NCI-H1694 treated with DMSO at 0.1 percent for 48 hours (cell line): ENCODE measurements at regions not wholly inside any gene's neighbourhood (a gene's known extent, or its start where the extent isn't known, plus 50 kb on each side); places are given as distances from the start of the nearest gene placed in this dataset.
"Not testable (repeated sequence)": the region's sequence is repeated elsewhere in the genome, so short reads cannot be mapped to it uniquely, and the experiment has no call there.

Experiments used
- DNase-seq: peaks from one replicate; lab custom pipeline; 2025; lab: John Stamatoyannopoulos, UW

GRCh38 chr3:154668187-154668586 lies 238.2 kb upstream of the GPR149 start:
- DNase-seq = no peak

DNA sequence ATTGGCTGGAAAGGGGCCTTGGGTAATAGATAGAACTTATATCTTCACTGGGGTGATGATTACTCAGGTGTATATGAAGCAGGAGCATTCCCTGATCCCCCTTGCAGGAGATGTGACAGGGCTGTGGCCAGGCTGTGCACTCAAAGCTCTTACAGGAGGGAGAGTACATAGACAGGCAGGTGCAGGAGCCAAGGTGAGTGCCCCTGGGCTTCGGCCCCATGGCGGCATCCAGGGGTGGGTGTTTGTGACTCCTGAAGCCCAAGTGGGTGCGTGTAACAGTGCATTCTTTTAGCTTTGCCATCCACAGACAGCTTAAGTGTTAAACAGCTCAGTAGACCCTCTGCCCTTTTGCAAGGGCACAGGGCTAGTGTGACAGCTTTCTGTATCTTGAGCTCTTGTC lies 236.6 kb upstream of the GPR149 start:
- DNase-seq = no peak

- no peak for DNase-seq
Measured at GRCh38 chr3:154664714-154665113, 234.7 kb upstream of the GPR149 start.

DNA sequence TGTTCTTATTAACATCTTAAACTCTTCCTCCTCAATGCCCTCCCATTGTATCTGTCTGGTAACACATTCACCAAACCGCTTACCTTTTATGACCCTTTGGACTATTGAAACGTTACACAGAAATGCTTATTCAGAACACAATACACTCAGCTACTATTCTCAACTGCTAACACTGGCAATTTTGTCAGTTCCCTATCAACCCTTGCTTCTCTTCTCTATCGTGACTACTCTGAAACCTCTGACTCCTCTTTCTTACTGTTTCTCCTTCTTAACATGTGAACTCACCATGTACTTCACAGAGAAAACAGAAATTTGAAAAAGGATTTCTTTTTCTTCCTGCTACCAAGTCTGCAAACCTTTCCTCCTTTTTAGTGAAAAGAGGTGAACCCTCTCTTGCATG lies 232.9 kb upstream of the GPR149 start:
- DNase-seq = no peak

DNA sequence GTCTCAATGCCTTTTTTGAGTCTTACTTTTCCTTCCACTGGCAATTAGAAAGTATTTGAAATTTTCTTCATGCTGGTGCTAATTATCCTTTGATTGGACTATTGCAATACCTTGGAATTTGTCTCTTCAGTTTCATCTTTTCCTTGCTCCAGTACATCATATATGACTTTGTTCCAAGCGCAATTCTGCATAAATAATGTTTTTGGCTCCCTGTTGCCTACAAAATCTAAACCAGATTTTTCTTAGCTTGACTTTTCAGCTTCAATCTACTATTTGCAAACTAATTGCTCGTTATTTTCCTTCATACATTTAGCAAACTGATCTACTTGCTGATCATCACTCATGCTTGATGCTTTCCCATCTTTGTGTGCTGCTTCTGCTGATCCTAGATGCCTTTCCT lies 230.8 kb upstream of the GPR149 start:
- DNase-seq = no peak

DNA sequence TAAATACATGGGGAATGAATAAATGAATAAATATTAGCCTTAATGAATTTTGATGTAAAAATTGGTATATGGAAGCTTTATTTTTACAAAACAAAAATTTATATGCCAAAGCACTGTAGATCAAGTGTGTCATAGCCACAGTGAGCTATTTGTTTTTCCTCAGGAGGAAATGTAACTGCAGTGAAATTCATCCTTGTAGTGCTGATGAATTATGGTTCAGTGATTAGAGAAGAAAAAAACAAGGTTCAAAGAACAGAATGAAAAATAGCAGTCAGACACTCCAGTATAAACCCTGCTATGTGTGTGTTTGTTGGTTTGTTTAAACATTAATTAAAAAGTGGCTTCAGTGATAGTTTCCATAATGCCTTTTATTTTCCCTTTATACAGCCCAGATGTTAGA lies 228.0 kb upstream of the GPR149 start:
- no peak for DNase-seq

DNA sequence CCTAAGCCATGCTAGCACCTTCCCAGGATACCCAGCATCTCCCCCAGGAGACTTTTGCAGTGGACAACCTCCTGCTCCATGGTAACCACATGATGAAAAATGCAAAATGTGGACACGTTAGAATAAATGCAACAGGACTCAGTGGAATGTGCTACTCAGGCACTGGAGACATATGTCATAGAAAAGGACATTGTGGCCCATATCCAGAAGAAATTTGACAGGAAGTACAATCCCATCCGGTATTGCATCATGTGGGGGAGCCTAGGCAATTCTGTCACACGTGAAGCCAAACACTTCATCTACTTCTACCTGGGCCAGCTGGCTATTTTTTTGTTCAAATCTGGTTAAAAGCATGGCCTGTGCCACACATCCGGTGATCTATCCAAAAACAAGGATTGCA lies 227.2 kb upstream of the GPR149 start:
- DNase-seq = no peak

DNA sequence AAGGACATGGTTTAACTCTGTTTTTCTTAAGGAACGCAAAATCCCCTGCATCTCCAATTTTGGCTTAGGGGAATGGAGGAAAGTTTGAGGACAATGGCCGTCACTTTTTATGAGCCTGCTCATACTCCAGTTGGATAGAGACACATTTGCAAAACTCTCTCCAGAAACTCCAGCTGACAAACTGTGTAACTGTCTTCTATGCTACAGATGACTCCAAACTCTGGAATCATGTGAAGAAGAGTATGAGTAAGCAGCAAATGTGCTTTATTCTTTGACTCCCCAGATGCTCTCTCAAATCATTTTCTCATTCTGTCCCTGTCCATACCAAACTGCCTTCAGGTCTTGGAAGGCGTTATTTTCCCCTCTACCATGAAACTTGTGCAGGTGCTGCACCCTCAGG lies 226.5 kb upstream of the GPR149 start:
- DNase-seq = no peak

DNA sequence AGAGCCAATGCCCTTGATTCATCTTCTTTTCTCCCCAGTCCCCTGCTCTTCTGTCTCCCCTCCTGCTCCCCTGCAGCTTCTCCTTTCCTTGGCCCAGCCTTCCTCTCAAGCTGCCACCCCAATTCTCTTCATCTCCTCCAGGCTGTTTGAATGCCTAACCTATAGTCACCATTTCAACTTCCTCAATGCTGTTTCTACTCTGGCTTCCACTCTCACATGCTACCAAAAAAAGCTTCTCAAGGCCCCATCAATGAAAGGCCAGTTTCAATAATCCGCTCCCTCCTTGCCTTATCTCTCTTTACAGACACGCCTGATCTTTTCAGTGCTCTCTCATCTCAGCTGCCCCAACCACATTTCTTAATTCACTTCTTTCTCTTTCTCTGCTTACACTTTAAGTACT lies 212.2 kb upstream of the GPR149 start:
- no peak for DNase-seq

GRCh38 chr3:154625756-154626155 lies 195.8 kb upstream of the GPR149 start:
- DNase-seq = no peak

GRCh38 chr3:154619621-154620020 lies 189.6 kb upstream of the GPR149 start:
- DNase-seq = not testable (repeated sequence)

DNA sequence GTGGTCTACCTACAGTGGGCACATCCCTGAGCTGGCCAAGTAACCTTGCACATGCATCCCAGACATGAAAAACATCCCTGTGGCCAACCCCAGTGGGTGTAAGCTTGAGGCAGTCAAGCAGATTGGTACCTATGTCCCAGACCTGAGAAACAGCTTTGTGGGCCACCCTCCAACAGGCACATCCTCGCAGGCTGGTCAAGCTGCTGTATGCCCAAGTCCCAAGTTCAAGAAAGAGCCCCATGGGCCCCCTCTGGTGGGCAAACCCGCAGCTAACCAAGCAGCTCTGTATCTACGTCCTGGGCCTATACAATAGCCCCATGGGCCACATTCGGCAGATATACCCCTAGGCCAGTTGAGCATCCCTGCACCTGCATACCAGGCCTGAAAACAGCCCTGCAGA lies 186.3 kb upstream of the GPR149 start:
- no peak for DNase-seq

DNA sequence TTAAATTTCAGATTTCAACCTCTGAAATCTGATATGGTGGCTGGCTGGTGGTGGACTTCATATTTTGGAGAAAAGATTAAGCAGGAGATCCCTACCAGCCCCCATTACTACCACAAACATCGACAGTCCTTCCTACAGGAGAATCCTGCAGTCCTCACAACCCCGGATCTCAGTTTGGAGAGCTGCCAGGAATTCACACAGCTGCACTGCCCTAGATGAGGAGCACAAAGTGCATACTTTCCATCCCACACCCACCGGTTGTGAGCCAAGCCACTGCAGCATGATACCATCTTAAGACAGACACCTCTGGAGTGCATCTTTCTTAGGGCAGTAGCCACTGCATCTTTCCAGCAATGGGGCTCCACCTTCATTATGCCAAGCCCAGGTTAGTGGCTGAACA lies 185.5 kb upstream of the GPR149 start:
- DNase-seq = no peak

- DNase-seq = no peak
Measured at GRCh38 chr3:154614601-154615000, 184.6 kb upstream of the GPR149 start.

DNA sequence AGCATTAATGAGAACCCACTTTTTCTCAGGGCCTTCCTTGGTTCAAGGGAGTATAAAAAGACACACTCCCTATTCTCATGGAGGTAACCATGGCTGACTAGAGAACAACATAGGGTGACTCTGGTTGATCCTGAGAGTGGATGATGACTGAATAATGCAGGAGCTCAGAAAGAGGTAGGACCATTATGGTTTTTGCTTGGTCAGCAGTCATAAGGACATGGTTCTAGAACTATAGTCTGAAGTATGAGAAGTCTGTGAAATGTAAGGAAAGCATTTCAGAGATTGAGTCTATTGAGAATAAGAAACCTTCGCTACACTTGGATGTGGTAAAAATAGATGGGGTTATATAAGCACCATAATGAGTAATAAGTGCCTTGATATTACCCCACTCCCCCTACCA lies 184.1 kb upstream of the GPR149 start:
- no peak for DNase-seq

GRCh38 chr3:154602241-154602640 lies 172.3 kb upstream of the GPR149 start:
- no peak for DNase-seq

DNA sequence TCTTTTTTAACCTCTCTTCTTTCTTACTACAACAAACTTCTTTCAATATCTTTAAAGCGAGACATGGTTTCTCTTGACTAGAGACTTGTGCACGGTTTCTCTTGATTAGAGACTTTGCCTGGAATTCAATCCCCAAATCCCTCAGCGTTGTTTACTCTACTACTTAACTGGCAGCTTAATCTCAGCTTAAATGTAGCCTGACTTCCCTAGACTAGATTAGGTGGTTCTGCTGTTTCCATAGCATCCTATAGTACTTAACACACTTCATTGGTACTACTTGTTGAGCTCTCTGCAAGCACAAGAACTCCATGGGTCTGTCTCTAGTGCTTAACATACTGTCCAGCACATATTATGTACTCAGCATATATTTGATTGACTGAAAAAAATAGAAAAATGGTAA lies 168.2 kb upstream of the GPR149 start:
- DNase-seq = no peak

- DNase-seq = no peak
Measured at GRCh38 chr3:154590675-154591384, 160.8 kb upstream of the GPR149 start.

- DNase-seq = no peak
Measured at GRCh38 chr3:154588831-154589230, 158.8 kb upstream of the GPR149 start.

DNA sequence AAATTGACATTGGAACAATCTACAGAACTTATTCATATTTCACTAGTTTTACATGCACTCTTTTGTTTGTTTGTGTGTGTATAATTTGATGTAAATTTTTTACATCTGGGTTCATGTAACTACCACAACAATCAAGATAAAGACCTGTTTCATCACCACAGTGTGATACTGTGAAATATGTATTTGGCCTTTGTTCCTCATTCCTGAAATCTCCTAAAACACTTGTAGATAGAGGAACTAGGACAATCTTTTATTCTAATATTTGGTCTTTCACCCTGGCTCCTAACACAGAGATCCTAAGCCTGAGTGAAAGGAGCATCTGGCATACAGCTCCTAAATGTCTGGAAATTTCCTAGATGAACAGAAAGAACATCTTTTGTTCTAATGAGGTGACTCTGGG lies 155.0 kb upstream of the GPR149 start:
- no peak for DNase-seq

- DNase-seq = no peak
Measured at GRCh38 chr3:154584041-154584440, 154.1 kb upstream of the GPR149 start.

DNA sequence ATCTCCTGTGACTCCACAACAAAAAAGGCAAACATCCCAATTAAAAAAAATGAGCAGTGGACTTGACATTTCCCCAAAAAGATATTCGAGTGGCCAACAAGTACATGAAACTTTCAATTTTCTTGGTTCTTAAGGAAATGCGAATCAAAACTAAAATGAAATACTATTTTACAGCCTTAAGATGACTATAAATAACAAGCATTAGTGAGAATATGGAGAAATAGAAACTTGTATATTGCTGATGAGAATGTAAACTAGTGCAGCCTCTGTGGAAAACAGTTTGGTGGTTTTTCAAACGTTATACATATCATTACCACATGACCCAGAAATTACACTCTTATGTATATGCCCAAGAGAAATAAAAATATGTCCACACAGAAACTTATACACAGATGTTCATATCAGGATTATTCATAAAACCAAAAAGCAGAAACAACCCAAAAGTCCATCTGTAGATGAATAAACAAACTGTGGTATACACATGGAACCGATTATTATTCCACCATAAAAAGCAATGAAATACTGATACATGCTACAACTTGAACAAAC lies 153.2 kb upstream of the GPR149 start:
- no peak for DNase-seq

- DNase-seq = no peak
Measured at GRCh38 chr3:154582501-154582900, 152.5 kb upstream of the GPR149 start.

- no peak for DNase-seq
Measured at GRCh38 chr3:154571553-154572226, 141.7 kb upstream of the GPR149 start.
